Mucosa of descending colon (tissue), 3 donors: ENCODE measurements at regions not wholly inside any gene's neighbourhood (a gene's known extent, or its start where the extent isn't known, plus 50 kb on each side); places are given as distances from the start of the nearest gene placed in this dataset.

Source experiments
- ATAC-seq: fragments of 200-7000 bp; cut with Tn5 transposase; one replicate; pipeline ENCODE4 v1.9.1; 2020; ENCODE audit warnings: mild to moderate bottlenecking, moderate library complexity
- DNase-seq, 3 donors: peaks; one replicate each; pipeline ENCODE4 v3.0.0-alpha.2; 2020
- H3K36me3 ChIP-seq: fragments of 200-600 bp; one replicate; pipeline ENCODE4 v1.8.0; 2021; ENCODE audit warnings: low read depth, mild to moderate bottlenecking
- H3K4me1 ChIP-seq: fragments of 200-600 bp; one replicate; pipeline ENCODE4 v1.8.0; 2021; ENCODE audit warnings: low read depth, mild to moderate bottlenecking
- H3K4me3 ChIP-seq: fragments of 200-600 bp; one replicate; pipeline ENCODE4 v1.8.0; 2021; ENCODE audit warnings: mild to moderate bottlenecking
- H3K9me3 ChIP-seq: fragments of 200-600 bp; one replicate; pipeline ENCODE4 v1.8.0; 2021; ENCODE audit warnings: mild to moderate bottlenecking
- intact Hi-C, 2 donors: fragments of 100-400 bp; cut with DNase I in 1 of 2; cut with micrococcal nuclease in 1 of 2; formaldehyde crosslinking; loops; one replicate each; pipeline versions ENCODE4 v1.11.0 to v1.11.1; 2022; cut with DNase I, micrococcal nuclease
- TF ChIP-seq, protein P1 (sequence below): fragments of 200-600 bp; IDR thresholded peaks from one replicate; pipeline ENCODE4 v1.8.0; 2022; ENCODE audit warnings: antibody characterized with exemption, mild to moderate bottlenecking
- donor health status: DM: no; HTN: no; CAD: no; lungs with moderate emphysema.
- donor health status: DM: no; HTN: no; CAD: no.
- donor health status: DM: no; HTN: yes; CAD: no.

DNA sequence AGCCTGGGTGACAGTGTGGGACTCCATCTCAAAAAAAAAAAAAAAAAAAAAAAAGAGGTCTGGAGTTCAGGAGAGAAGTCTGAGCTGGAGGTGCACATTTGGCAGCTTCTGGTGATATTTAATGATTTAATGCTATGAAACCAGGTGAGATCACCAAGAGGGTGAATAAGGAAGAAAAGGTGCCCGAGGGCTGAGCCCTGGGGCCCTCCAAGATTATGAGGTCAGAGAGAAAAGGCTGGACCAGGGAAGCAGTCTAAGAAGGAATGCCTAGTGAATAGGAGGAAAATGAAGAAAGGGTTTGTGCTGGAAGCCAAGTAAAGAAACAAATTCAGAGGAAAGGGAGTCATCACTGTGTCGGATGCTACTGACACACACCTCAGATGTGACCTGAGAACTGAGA is 88.0 kb upstream of the PELI1 start:
- ATAC-seq: no peak

DNA sequence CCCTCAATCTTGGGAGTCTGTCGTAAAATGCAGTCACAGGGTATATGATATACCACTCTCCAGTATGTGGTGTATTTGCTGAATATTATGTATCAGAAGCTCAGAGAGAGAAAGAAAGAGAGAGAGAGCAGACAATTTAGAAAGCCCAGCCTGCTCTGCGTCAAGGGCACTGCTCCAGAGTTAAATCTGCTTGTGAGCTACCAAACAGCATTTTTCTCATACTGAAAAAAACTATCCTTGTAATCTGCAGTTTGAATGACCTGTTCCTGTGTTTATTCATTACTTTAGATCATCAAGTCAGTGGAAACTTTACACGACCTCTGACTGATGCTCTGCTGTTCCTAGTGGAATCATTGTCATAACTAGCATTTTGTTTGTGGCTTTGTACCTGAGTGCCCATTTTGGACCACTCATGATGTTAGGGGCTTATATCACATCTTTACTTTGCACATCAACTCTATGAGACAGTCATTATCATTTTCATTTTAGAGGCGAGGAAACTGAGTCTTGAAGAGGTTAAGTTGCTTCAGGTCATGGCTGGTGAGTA is 89.2 kb upstream of the PELI1 start:
- no peak for ATAC-seq
- intact Hi-C loops: no loop called here
- TF ChIP-seq, protein P1, sequence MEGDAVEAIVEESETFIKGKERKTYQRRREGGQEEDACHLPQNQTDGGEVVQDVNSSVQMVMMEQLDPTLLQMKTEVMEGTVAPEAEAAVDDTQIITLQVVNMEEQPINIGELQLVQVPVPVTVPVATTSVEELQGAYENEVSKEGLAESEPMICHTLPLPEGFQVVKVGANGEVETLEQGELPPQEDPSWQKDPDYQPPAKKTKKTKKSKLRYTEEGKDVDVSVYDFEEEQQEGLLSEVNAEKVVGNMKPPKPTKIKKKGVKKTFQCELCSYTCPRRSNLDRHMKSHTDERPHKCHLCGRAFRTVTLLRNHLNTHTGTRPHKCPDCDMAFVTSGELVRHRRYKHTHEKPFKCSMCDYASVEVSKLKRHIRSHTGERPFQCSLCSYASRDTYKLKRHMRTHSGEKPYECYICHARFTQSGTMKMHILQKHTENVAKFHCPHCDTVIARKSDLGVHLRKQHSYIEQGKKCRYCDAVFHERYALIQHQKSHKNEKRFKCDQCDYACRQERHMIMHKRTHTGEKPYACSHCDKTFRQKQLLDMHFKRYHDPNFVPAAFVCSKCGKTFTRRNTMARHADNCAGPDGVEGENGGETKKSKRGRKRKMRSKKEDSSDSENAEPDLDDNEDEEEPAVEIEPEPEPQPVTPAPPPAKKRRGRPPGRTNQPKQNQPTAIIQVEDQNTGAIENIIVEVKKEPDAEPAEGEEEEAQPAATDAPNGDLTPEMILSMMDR: no peak

More for the DNA sequence above, 88.0 kb upstream of the PELI1 start:
- DNase-seq: no peak
- Histone ChIP-seq H3K4me1 (no peaks in the 10 kb centered on the region), H3K4me3 (no peak overlapping the region), H3K9me3 (no peaks in the 10 kb centered on the region), H3K36me3 (no peaks in the 10 kb centered on the region)
- intact Hi-C loops: no loop called here
- TF ChIP-seq, protein P1: no peak

DNA sequence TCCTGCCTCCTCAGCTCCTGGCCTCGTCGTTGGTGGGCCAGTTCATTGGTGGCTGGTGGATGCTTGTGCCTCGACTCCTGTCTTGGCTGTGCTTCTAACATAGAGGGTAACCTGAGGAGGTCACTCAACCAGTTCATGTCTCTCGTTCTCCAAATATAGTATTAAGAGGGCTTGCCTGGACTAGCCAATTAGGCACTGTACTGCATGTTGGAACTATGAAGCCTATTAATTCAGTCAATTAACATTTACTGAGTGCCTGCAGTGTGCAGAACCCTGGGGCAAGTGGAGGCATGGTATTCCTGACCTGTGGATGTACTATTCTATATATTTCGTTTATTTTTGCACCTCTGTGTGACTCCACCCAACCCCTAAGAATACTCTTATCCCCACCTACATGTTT is 89.9 kb upstream of the PELI1 start:
- Histone ChIP-seq H3K4me3 (no peak overlapping the region), H3K4me1 (no peaks in the 10 kb centered on the region), H3K9me3 (no peaks in the 10 kb centered on the region), H3K36me3 (no peaks in the 10 kb centered on the region)
- ATAC-seq (no peak), DNase-seq (no peak)
- TF ChIP-seq, protein P1: no peak
- intact Hi-C loops: no loop called here

More for the DNA sequence above, 89.2 kb upstream of the PELI1 start:
- no peaks in the 10 kb centered on the region for H3K9me3 ChIP-seq
- DNase-seq: no peak
- H3K4me1 ChIP-seq: no peaks in the 10 kb centered on the region
- H3K36me3 ChIP-seq: no peaks in the 10 kb centered on the region
- no peak overlapping the region for H3K4me3 ChIP-seq

DNA sequence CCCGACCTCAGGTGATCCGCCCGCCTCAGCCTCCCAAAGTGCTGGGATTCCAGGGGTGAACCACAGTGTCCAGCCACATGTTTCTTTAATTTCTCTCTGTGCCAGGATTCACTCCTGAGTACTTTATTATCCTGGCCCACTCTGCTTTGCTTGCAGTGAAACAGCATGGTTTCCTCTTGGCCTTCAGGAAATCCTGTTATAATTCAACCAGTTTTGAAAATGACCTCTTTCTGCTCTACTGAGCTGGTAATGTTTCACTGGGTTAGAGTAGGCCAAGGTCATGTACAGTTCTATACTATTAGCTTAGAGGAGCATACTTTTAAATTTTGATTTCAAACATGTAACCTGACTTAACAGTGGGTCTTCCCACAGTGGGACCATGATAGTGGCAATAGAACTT is 90.6 kb upstream of the PELI1 start:
- intact Hi-C loops: no loop called here
- Histone ChIP-seq H3K9me3 (no peaks in the 10 kb centered on the region), H3K36me3 (no peaks in the 10 kb centered on the region), H3K4me1 (no peaks in the 10 kb centered on the region), H3K4me3 (no peak overlapping the region)
- no peak for DNase-seq
- ATAC-seq: no peak
- TF ChIP-seq, protein P1: no peak

DNA sequence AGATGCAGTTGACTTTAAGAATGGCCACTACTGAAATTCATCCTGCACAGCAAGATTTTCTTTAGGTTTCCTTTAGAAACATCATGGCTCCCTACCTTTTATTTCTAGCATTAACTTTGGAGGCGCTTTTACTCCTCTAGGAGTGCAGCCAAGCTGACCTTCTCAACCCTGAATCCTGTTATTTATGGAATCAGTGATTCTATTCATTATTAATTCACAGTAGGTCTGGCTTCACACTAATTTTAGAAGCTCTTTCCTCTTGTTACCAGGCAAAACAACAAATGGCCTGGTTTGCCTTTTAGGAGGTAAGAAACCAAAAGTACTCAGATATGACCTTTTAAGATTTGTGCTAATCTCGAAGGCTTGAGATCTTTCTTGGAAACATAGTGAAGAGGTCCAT is 93.0 kb upstream of the PELI1 start:
- TF ChIP-seq, protein P1: no peak
- intact Hi-C loops: no loop called here
- ATAC-seq: no peak

DNA sequence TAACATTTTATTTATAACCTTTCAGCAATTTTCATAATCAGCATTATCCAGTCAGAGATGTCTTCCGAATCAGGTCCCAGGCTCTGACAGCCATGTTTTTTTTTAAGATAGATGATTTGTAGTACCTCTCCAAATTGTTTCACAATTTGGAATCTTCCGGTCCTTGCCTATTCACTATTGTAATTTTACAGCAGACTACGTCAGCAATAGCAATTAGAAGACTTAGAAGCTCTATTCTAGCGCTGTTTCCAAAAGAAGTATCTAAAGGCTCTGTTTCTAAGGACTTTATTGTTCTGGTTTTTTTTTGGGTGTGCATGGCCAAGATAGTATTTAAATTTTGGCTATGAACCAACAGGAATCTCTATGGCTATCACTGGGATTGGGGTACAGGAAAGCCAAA is 94.6 kb upstream of the PELI1 start:
- TF ChIP-seq, protein P1: no peak
- no peak overlapping the region for H3K4me3 ChIP-seq
- no peaks in the 10 kb centered on the region for H3K4me1 ChIP-seq
- H3K9me3 ChIP-seq: no peaks in the 10 kb centered on the region
- ATAC-seq: no peak
- H3K36me3 ChIP-seq: no peaks in the 10 kb centered on the region
- intact Hi-C loops: no loop called here
- DNase-seq: no peak

More for the DNA sequence above, 93.0 kb upstream of the PELI1 start:
- Histone ChIP-seq H3K4me3 (no peak overlapping the region), H3K4me1 (no peaks in the 10 kb centered on the region), H3K9me3 (no peaks in the 10 kb centered on the region), H3K36me3 (no peaks in the 10 kb centered on the region)
- no peak for DNase-seq
